ENCODE measurements at regions not wholly inside any gene's neighbourhood (a gene's known extent, or its start where the extent isn't known, plus 50 kb on each side); places are given as distances from the start of the nearest gene placed in this dataset.

- DNase-seq (ENCODE audit: low spot score), result peak; percentile 68
- no peak overlapping the region for H3K4me3 ChIP-seq
- no peak overlapping the region for H3K27ac ChIP-seq
- TF ChIP-seq CTCF (IDR thresholded peaks at IDR 0.05), result no peak
Observed at GRCh38 chr5:107067395-107067794, 603.3 kb downstream of the EFNA5 start.

GRCh38 chr5:107063511-107063910 lies 607.2 kb downstream of the EFNA5 start:
- no peak overlapping the region for H3K4me3 ChIP-seq
- H3K27ac ChIP-seq, result no peak overlapping the region
- DNase-seq (ENCODE audit: low spot score), result no peak
- no peak for TF ChIP-seq CTCF (IDR thresholded peaks at IDR 0.05)

- H3K27ac ChIP-seq, result no peak overlapping the region
- TF ChIP-seq CTCF (IDR thresholded peaks at IDR 0.05), result no peak
Observed at GRCh38 chr5:107058803-107059202, 611.9 kb downstream of the EFNA5 start.

GRCh38 chr5:107058235-107058634 lies 612.5 kb downstream of the EFNA5 start:
- no peak for DNase-seq (ENCODE audit: low spot score)
- Histone ChIP-seq H3K27ac (no peak overlapping the region), H3K4me3 (no peak overlapping the region)
- no peak for TF ChIP-seq CTCF (IDR thresholded peaks at IDR 0.05)

More at GRCh38 chr5:107058803-107059202, 611.9 kb downstream of the EFNA5 start:
- no peak overlapping the region for H3K4me3 ChIP-seq
- DNase-seq (ENCODE audit: low spot score), result no peak

- TF ChIP-seq CTCF (IDR thresholded peaks at IDR 0.05), result no peak
- no peak for DNase-seq (ENCODE audit: low spot score)
- no peak overlapping the region for H3K4me3 ChIP-seq
- no peak overlapping the region for H3K27ac ChIP-seq
Observed at GRCh38 chr5:107056278-107056677, 614.5 kb downstream of the EFNA5 start.

- H3K27ac ChIP-seq, result no peak overlapping the region
- no peak for TF ChIP-seq CTCF (IDR thresholded peaks at IDR 0.05)
- no peak for DNase-seq (ENCODE audit: low spot score)
Observed at GRCh38 chr5:107047048-107047447, 623.7 kb downstream of the EFNA5 start.

GRCh38 chr5:107043665-107044064 lies 627.1 kb downstream of the EFNA5 start:
- TF ChIP-seq CTCF (IDR thresholded peaks at IDR 0.05), result no peak
- Histone ChIP-seq H3K27ac (no peak overlapping the region), H3K4me3 (no peak overlapping the region)
- no peak for DNase-seq (ENCODE audit: low spot score)

More at GRCh38 chr5:107047048-107047447, 623.7 kb downstream of the EFNA5 start:
- H3K4me3 ChIP-seq, result no peak overlapping the region
